GM21515 (cell line): ENCODE measurements at regions not wholly inside any gene's neighbourhood (a gene's known extent, or its start where the extent isn't known, plus 50 kb on each side); places are given as distances from the start of the nearest gene placed in this dataset.
"Not testable (repeated sequence)": the region's sequence is repeated elsewhere in the genome, so short reads cannot be mapped to it uniquely, and the experiment has no call there.

Experiments
- ATAC-seq: cut with Tn5 transposase; IDR thresholded peaks from one replicate; pipeline ENCODE4 v1.9.1; 2021; ENCODE audit not compliant: unreplicated experiment

DNA sequence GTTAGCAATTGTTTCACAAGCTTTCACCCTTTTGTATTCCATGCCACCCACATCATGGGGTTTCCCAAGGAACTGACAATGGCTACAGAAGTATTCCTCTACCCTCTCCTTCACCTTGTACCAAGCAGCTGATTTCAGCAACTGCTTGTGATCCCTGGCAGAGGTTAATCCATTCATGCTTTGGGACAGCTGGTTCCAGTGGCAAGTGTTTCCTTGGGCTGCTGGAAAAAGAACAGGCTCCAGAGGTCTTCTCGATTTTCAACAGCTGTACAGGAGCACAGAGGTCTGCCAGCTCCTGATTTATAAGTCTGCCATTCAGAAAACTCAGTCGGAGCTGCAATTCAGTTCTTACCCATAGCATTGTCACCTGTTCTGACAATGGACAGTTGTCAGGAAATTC lies 239.2 kb upstream of the CWC22 start:
- ATAC-seq = no peak

DNA sequence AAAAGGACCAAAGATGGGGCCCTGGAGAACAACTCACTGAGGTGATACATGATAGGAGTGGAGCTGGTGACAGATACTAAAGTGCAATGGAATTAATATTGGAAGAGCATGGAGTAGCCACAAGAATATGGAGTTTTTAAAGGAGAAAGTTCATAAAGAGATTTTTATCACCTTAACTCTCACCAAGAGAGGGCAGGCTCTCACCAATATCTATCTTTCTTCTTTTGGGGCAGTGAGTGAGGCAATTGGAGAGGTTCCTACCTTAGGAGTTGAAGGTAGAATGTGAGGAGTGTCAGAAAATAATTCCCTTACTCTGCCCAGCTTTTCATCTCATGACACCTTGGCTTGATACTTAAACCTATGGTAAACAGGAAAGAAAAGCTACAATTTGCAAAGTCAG lies 233.7 kb upstream of the CWC22 start:
- ATAC-seq = no peak

DNA sequence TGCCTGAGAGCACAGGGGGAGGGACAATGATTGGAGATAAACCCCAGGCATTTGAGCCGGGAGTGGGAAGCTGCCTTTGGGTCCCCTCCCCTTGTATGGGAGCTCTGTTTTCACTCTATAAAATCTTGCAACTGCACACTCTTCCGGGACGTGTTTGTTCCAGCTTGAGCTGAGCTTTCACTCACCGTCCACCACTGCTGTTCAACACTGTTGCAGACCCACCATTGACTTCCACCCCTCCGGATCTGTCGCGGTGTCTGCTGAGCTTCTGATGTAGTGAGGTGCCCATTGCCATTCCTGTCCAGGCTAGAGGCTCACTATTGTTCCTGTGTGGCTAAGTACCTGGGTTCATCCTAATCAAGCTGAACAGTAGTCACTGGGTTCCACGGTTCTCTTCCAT lies 231.6 kb upstream of the CWC22 start:
- ATAC-seq = no peak

DNA sequence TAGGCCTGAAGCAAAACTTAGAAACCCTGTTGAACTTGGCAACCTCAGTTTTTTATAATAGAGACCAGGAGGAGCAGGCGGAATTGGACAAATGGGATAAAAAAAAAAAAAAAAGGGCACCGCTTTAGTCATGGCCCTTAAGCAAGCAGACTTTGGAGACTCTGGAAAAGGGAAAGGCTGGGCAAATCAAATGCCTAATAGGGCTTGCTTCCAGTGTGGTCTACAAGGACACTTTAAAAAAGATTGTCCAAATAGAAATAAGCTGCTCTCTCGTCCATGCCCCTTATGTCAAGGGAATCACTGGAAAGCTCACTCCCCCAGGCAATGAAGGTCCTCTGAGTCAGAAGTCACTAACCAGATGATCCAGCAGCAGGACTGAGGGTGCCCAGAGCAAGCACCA lies 229.0 kb upstream of the CWC22 start:
- ATAC-seq = not testable (repeated sequence)

DNA sequence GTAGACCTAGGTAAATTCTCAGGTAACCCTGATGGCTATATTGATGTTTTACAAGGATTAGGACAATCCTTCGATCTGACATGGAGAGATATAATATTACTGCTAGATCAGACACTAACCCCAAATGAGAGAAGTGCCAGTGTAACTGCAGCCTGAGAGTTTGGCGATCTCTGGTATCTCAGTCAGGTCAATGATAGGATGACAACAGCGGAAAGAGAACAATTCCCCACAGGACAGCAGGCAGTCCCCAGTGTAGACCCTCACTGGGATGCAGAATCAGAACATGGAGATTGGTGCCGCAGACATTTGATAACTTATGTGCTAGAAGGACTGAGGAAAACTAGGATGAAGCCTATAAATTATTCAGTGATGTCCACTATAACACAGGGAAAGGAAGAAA lies 228.4 kb upstream of the CWC22 start:
- ATAC-seq = not testable (repeated sequence)

DNA sequence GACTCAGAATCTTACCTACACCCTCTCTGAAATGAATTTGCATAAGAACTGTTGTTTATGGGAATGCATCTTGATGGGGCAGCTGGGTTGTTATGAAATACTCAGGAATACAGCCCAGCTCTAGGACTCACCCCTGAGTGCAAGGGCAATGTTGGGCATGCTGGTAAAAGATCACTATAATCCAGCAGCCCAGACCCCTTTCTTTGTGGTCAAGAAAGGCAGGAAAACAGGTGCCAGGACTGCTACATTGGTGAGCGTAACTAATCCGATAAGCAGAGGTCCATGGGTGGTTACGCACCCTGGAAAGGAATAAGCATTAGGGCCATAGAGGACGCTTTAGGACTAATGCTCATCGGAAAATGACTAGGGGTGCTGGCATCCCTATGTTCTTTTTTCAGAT lies 227.9 kb upstream of the CWC22 start:
- not testable (repeated sequence) for ATAC-seq

DNA sequence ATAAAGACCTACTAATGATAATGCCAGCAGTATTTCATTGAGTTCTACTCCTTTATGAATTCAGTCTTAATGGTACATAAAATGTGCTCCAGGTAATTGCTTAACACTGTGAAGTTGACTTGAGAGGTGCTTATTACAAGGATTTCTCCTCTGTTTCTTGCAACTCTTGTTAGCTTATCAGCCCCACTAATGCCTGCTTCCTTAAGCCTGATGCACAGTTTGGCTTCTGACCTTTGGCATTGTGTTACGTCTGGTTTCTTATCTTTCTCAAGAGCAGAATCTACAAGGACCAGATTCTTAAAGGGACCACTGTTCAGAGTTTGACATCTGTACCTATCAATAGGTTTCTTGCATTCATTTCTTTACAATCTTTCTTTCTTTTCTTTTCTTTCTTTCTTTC lies 223.9 kb upstream of the CWC22 start:
- ATAC-seq = no peak

DNA sequence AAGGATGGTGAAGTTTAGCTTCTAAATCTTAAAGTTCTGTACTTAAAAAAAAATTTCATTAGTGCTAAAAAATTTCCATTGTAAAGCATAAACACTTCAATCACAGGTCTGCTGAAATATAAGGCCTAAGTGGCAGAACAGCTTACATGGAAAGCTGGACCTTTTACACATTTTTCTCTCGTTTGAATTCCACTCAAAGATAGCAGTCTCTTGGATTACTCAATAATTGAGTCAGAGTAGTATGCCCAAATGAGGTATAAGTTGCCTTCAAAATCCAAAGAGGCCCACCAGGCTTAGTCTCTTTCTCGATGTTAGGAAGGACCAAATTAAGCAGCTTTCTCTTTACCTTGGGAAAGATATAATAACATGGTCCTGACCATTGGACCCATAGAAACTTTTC lies 220.4 kb upstream of the CWC22 start:
- no peak for ATAC-seq

DNA sequence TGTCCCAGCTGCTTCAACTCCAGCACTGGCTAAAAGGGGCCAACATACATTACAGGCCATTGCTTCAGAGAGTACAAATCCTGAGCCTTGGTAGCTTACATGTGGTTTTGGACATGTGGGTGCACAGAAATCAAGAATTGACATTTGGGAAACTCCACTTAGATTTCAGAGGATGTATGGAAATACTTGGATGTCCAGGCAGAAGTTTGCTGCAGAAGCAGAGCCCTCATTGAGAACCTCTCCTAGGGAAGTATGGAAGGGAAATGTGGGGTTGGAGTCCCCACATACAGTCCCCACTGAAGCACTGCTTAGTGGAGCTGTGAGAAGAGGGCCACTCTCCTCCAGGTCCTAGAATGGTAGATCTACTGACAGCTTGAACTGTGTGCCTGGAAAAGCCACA lies 218.0 kb upstream of the CWC22 start:
- no peak for ATAC-seq

DNA sequence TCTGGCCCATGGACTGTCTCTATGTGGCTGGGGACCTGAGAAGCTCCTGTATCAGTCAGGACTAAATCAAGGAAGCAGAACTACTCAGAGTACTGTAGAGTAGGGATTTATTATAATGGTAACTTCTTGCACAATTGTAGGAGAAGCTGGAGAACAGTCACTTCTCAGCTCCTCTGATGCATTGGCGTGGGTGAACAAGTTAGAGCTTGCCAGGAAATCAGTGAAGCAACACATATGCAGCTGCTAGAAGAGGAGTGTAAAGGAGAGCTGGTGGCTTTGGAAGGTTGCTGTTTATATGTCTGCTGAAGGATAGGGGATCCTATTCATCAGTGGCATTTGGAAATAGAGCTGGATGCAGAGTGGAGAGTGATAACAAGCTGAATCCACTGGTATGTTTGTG lies 215.5 kb upstream of the CWC22 start:
- ATAC-seq = no peak

DNA sequence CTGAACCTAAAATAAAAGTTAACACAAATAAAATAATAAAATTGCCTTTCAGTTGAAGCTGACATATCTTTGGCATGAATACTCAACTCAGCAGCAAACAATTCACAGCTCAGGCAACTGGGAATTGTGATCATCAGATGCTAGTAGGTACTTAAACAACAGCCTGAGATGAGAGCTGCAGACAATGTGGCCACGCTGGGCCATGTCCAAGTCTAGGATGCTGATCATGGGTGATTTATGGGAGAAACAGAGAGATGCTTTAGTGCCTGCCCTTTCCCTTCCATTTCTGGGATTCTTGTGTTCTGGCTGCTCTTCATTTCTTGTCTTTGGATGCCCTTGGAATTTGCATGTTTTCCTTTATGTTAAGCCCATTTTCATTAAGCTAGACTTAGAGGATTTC lies 212.4 kb upstream of the CWC22 start:
- ATAC-seq = no peak

DNA sequence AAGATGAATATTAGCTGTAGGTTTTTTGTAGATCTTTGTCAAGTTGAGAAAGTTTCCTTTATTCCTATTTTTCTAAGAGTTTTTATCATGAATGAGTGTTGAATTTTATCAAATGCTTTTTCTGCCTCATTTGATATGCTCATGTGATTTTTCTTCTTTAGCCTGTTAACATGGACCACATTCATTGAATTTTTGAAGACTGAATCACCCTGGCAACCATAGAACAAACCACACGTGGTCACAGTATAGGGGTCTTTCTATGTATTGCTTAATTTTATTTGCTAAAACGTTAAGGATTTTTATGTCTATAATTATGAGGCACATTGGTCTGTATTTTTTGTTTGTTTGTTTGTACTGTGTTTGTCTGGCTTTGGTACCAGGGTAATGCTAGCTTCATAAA lies 201.7 kb upstream of the CWC22 start:
- no peak for ATAC-seq

DNA sequence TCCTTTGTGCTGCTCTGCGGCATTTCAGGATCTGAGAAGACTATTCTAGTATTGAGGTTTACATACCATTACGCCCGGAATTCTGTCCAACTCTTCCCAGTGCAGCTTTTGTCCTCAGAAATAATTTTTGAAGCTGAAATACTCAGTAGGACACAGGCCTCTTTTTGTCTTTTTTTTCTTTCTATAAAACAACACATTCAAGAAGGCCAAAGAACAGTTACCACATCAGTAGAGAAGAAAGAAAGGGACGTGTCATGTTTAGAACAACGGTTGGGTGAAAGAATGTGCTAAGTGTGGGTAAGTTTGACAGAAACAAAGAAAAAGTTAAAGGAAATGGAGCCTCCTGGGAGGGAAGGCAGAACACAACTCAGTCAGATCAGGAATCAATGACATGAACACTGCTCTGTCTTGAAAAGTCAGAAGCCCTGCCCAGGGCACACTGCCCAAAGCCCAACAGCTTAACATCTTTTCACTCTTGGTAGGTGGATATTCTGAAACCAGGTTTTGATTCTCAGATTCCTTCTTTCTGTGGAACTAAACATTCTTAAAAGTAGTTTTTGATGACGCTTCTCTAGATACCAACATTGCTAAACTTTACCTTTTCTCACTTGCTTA lies 198.6 kb upstream of the CWC22 start:
- no peak for ATAC-seq

DNA sequence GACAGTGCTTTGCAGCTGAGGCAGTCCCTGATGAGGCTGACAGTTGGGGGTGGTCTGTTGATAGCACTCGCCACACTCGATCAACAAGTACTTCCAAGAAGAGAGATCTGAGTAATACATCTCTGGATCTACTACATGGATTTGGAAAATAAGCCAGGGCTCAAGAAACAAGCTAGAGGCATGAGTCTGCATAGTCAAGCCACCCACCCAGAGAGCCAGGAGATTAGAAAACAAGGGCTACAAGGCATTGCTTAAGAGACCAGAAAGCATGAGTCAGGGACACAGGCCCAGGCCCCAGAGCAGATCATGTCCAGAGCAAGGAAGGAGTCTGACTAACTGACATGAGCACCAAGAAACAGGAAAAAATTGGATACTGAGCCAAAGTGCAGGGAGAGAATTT lies 196.9 kb upstream of the CWC22 start:
- no peak for ATAC-seq

DNA sequence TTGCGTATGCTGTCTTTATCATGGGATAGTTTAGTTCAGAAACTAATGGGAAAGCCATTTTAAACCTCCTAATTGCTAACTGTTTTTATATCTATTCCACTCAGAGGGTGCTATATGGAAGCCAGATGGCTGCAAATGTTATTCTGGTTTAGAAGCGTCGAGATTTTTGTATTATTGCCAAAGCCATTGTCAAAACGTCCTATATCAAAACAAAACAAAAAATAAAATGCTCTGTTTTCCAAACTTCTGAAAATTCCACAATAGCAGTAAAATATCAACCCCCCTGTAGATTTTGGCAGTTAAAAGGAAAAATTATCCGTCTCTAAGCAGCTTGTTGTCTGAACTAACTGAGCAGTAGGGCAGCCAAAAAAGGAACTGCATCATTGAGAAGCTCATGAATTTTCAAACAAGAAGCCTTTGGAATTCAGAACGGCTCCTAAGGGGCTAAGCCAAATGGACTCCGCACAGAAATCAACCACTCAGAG lies 195.4 kb upstream of the CWC22 start:
- ATAC-seq = no peak

DNA sequence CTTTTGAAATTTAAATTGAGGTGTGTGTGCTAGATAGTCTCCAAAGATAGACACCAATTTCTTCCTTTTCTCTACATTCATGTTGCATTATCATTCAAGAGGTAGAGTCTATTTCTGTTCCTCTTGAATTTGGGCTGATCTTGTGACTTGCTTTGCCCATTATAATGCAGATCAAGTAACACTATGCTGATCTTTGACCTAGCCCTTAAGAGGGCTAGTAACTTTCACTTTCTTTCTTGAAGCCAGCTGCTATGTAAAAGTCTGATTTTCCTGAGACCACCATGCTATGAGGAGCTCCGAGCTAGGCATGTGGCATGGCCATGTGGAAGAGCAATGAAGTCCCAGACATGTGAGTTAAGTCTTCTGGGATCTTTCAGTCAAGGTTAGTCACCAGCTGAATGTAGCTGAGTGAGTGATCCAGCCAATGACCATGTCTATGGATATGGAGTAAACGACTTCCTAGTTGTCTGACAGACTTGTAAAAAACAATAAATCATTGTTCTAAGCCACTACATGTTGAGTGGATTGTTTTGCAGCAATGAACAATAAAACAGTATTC lies 189.4 kb upstream of the CWC22 start:
- no peak for ATAC-seq

DNA sequence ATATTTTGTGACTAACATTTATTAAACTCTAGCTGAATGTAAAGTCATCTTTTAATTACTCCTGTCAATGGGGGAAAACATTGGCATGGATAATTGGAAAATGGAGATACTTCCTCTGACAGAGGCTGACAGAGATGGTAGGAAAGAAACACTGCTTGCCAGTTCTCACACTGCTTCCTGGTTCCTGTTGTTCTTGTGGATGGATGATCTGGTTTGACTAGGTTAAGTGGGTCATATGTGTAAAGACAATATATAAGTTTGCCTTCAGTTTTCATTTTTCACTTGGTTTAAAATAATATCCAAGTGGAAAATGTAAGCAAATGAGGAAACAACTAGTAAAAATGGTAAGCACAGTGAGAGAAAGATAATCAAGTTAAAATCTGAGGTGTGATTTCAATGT lies 188.8 kb upstream of the CWC22 start:
- no peak for ATAC-seq

DNA sequence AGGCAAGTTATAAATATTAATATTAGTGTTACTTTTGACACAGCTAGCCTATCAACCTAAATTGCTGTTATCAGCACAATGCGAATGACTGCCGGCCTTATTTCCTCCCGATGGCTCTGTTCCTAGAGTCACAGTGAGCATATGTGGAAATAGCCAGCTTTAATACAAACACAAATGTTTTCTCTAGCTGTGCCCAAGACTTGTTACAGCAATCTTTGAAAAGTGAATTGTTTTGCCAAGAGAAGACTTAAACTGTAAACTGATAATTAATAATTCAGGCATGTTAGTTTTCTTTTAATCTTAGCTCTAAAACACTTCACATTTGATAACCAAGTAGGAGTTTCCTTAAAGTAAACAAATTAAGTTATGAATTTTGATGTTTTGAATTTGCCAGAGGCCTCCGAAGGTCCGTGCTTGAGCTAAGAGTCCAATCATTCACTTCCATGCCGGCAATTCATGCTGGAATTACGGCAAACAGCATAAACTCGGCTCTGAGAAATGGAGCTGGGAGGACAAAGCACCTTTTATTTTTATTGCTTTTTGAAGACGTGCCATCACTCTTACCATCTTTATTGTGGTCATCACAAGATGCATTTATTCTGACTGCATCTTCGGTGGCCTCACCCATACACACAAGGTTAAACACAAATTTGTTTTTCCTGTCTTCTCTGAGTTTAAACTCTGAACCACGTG lies 184.5 kb upstream of the CWC22 start:
- no peak for ATAC-seq

DNA sequence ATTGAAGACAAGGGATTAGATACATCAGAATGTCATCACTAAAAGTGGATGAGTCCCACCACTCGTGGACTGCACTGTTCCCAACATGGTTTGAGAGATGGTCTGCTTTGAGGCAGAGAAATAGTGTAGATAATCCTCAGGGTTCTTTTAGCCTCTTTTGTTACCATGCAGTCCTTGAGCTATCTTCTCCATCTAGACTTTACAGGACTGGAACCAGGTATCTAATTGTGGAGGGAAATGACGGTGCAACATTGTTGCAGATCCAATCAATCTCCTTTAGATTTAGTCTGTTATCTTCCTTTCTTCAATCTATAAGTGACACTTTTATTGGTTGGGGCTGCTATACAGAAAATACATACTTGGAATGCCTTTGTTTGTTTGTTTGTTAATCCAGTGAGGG lies 183.8 kb upstream of the CWC22 start:
- no peak for ATAC-seq

DNA sequence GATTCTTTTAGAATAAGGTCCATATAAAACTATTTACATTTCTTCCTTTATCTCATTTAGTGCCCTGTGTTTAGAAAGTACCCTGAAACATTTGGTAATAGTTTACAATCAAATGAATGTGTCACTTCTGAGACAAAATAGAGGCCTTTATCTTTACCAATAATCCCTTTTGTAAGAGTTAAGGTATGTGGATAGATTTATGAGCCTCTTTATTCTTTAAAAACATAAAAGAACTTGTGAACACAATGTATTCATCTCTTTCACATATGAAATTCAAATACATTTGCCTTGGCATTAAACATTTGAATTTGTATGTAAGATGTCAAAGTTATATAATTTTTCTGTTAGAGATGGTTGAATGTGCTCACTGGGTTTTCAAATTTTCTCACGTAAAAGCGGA lies 180.5 kb upstream of the CWC22 start:
- ATAC-seq = no peak

DNA sequence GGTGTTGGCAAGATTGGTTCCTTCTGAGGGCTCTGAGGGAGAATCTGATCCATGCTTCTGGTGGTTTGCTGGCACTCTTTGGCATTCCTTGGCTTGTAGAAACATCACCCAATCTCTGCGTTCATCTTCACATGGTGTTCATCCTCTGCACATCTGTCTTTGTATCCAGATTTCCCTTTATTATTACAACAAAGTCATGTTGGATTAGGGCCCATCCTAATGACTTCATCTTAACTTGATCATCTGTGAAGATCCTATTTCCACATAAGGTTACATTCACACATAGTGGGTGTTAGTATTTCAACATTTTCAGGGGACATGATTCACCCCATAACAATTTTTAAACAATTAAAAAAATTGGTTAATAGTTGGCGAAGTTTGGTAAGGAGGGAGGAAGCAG lies 177.4 kb upstream of the CWC22 start:
- no peak for ATAC-seq

DNA sequence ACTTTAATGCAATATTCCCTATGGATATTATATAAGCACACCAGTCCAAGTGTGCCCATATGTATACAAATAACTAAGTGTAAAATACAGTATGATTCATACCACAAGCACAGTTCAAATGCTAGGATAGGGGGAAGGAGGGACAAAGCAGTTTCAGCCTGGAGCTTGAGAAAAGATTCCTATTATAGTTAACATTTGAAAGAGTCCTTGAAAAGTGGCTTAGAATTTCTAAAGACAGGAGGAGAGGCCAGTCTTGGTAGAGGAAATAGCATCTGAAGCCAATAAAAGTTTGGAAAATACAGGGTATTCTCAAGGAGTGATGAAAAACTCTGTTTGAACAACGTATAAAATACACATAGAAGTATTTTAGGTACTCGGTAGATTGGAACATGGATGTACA lies 173.4 kb upstream of the CWC22 start:
- ATAC-seq = no peak

DNA sequence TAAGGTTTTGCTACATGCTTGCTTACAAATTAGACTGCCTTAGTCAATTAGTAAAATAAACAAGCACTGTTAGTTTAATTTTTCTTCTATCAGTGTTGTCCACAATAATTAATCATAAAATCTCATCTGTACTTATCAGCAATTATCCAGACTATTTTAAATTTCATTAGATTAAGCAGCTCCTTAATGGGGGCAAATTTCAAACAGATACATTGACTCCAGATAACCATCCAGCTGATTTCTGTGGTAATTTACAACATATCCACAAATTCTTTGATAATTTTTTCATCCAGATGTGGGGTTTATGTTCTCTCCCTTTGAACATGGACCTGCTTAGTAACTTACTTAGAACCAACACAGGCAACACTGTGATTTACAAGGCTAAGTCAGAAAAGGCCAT lies 170.4 kb upstream of the CWC22 start:
- no peak for ATAC-seq
